GM12878 (cell line): ENCODE measurements at regions not wholly inside any gene's neighbourhood (a gene's known extent, or its start where the extent isn't known, plus 50 kb on each side); places are given as distances from the start of the nearest gene placed in this dataset.

Source experiments
- ATAC-seq: fragments of 200-7000 bp; cut with Tn5 transposase; 3 replicates; pipeline ENCODE4 v1.9.1; 2020; ENCODE audit warnings: mild to moderate bottlenecking, moderate library complexity
- BruUV-seq: library from RNA; stranded (reverse); fragments of 400-500 nt; replicated peaks from 2 replicates; lab custom pipeline; 2021; lab: Mats Ljungman, UMichigan
- CTCF ChIA-PET: fragments of 300-600 bp; sonication (Branson Sonifier 250); formaldehyde crosslinking; extraction: SDS; loops from one replicate; lab custom pipeline; 2021; ENCODE audit warnings: inconsistent platforms; lab: Yijun Ruan, JAX
- POLR2A ChIA-PET: fragments of 350-600 bp; formaldehyde crosslinking; extraction: SDS; loops from one replicate; lab custom pipeline; 2021; ENCODE audit warnings: inconsistent platforms; lab: Charles Lee
- RAD21 ChIA-PET: fragments of 300-600 bp; sonication (Branson Sonifier 250); formaldehyde crosslinking; loops from one replicate; lab custom pipeline; 2023; ENCODE audit warnings: antibody characterized with exemption; ENCODE audit not compliant: unreplicated experiment; lab: Charles Lee
- SMC1A ChIA-PET: fragments of 300-600 bp; sonication (Branson Sonifier 250); formaldehyde crosslinking; loops from one replicate; lab custom pipeline; 2023; ENCODE audit not compliant: unreplicated experiment, uncharacterized antibody; lab: Charles Lee
- DNase-seq: peaks from one replicate; pipeline ENCODE4 v3.0.0-alpha.2; 2011; ENCODE audit warnings: low read depth, low spot score
- FAIRE-seq: peaks from 3 replicates; lab custom pipeline; 2011; peaks lifted over from hg19 to GRCh38; lab: Jason Lieb, UNC
- H2AFZ ChIP-seq: 2 replicates; pipeline ENCODE4 v1.6.0; 2011; ENCODE audit warnings: low read depth, low read length, control low read depth; ENCODE audit not compliant: control insufficient read depth
- H3K27ac ChIP-seq: 2 replicates; pipeline ENCODE4 v1.5.1; 2011; ENCODE audit warnings: control low read depth; ENCODE audit not compliant: control insufficient read depth, insufficient read depth
- H3K27me3 ChIP-seq, 2 experiments: replicated peaks in 1 of 2; 2 replicates each; pipeline versions ENCODE4 v1.6.0 to v1.6.1; 2011; ENCODE audit warnings: low read length in 1 of 2; ENCODE audit not compliant: control insufficient read depth in 2 of 2, insufficient read depth in 2 of 2
- H3K36me3 ChIP-seq, 2 experiments: 2 replicates each; pipeline ENCODE4 v1.5.1; 2011; ENCODE audit warnings: low read length in 1 of 2; ENCODE audit not compliant: control insufficient read depth in 2 of 2, insufficient read depth in 2 of 2
- H3K4me1 ChIP-seq: 2 replicates; pipeline ENCODE4 v1.6.1; 2011; ENCODE audit warnings: mild to moderate bottlenecking, low read length, moderate library complexity, mixed read lengths; ENCODE audit not compliant: control insufficient read depth, insufficient read depth
- H3K4me2 ChIP-seq: 2 replicates; pipeline ENCODE4 v1.6.0; 2011; ENCODE audit warnings: control low read depth; ENCODE audit not compliant: control insufficient read depth, insufficient read depth
- H3K4me3 ChIP-seq: fragments of 200-600 bp; sonication (generic); 2 replicates; pipeline ENCODE4 v1.5.1; 2016
- H3K79me2 ChIP-seq: 2 replicates; pipeline ENCODE4 v1.6.0; 2011; ENCODE audit warnings: low read length; ENCODE audit not compliant: control insufficient read depth, insufficient read depth
- H3K9ac ChIP-seq: 2 replicates; pipeline ENCODE4 v1.8.0; 2011; ENCODE audit warnings: low read length, control low read depth, mixed read lengths; ENCODE audit not compliant: control insufficient read depth, insufficient read depth
- H3K9me3 ChIP-seq: replicated peaks from 3 replicates; pipeline ENCODE4 v1.5.1; 2011; ENCODE audit warnings: mild to moderate bottlenecking, low read length; ENCODE audit not compliant: control insufficient read depth, insufficient read depth
- H4K20me1 ChIP-seq: 2 replicates; pipeline ENCODE4 v1.6.0; 2011; ENCODE audit not compliant: control insufficient read depth, insufficient read depth
- BRCA1 ChIP-seq: IDR thresholded peaks from 2 replicates; pipeline ENCODE4 v1.6.1; 2011; ENCODE audit warnings: low read depth, low read length, improper control_type of control experiment
- CBX3 ChIP-seq: fragments of 200-600 bp; sonication (generic); IDR thresholded peaks from 2 replicates; pipeline ENCODE4 v1.6.1; 2016; ENCODE audit warnings: low read depth, borderline replicate concordance
- EGR1 ChIP-seq, 2 experiments: IDR thresholded peaks; 1 replicate in 1 of 2; 2 replicates in 1 of 2; pipeline ENCODE4 v1.6.1; 2011 to 2012; ENCODE audit warnings: low read depth in 2 of 2, low read length in 2 of 2, borderline replicate concordance in 1 of 2, mild to moderate bottlenecking in 1 of 2, moderate library complexity in 1 of 2
- ETV6 ChIP-seq, 2 experiments: fragments of 450-650 bp in 1 of 2; IDR thresholded peaks in 1 of 2; conservative IDR thresholded peaks in 1 of 2; 2 replicates each; pipeline ENCODE4 v1.6.1; 2014; ENCODE audit warnings: antibody characterized with exemption in 1 of 2, borderline replicate concordance in 1 of 2, low read depth in 1 of 2, mild to moderate bottlenecking in 1 of 2, moderate library complexity in 1 of 2
- MLLT1 ChIP-seq: fragments of 450-650 bp; IDR thresholded peaks from 2 replicates; pipeline ENCODE4 v1.6.1; 2016; ENCODE audit warnings: mild to moderate bottlenecking
- NFIC ChIP-seq: IDR thresholded peaks from 2 replicates; pipeline ENCODE4 v1.6.1; 2012; ENCODE audit warnings: low read depth, mild to moderate bottlenecking, inconsistent platforms, low read length, moderate library complexity
- NFXL1 ChIP-seq: fragments of 450-650 bp; IDR thresholded peaks from 2 replicates; pipeline ENCODE4 v1.6.1; 2017; ENCODE audit warnings: antibody characterized with exemption, mild to moderate bottlenecking, borderline replicate concordance
- PML ChIP-seq: IDR thresholded peaks from 2 replicates; pipeline ENCODE4 v1.6.1; 2012; ENCODE audit warnings: low read length, inconsistent platforms
- POU2F2 ChIP-seq: IDR thresholded peaks from 3 replicates; pipeline ENCODE4 v1.6.1; 2011; ENCODE audit warnings: low read depth, mild to moderate bottlenecking, low read length, borderline replicate concordance
- RELA ChIP-seq: fragments of 450-650 bp; IDR thresholded peaks from 2 replicates; pipeline ENCODE4 v1.8.0; 2014; ENCODE audit warnings: borderline replicate concordance; ENCODE audit not compliant: partially characterized antibody
- RELB ChIP-seq: fragments of 450-650 bp; IDR thresholded peaks from 2 replicates; pipeline ENCODE4 v1.6.1; 2017; ENCODE audit warnings: low read depth, mild to moderate bottlenecking, moderate library complexity
- TBL1XR1 ChIP-seq: IDR thresholded peaks from 2 replicates; pipeline ENCODE4 v1.6.1; 2012; ENCODE audit warnings: low read depth, low read length, improper control_type of control experiment
- YBX1 ChIP-seq: fragments of 450-650 bp; IDR thresholded peaks from 2 replicates; pipeline ENCODE4 v1.6.1; 2016; ENCODE audit warnings: antibody characterized with exemption
- ZBTB11 ChIP-seq: fragments of 450-650 bp; formaldehyde crosslinking; IDR thresholded peaks from 2 replicates; pipeline ENCODE4 v1.5.0; 2022; ENCODE audit warnings: mild to moderate bottlenecking, missing genetic modification characterization
- in situ Hi-C: fragments of 300-500 bp; cut with MboI; formaldehyde crosslinking; loops from 9 replicates; pipeline ENCODE4 v1.14.3; 2018; ENCODE audit warnings: mixed read lengths
- intact Hi-C: fragments of 100-400 bp; cut with micrococcal nuclease; formaldehyde crosslinking; loops from one replicate; pipeline ENCODE4 v1.14.2; 2022; ENCODE audit not compliant: unreplicated experiment
- TF ChIP-seq, protein P1 (sequence below): fragments of 450-650 bp; IDR thresholded peaks from 2 replicates; pipeline ENCODE4 v1.6.1; 2018; ENCODE audit warnings: mild to moderate bottlenecking, low read depth, moderate library complexity; ENCODE audit not compliant: partially characterized antibody

DNA sequence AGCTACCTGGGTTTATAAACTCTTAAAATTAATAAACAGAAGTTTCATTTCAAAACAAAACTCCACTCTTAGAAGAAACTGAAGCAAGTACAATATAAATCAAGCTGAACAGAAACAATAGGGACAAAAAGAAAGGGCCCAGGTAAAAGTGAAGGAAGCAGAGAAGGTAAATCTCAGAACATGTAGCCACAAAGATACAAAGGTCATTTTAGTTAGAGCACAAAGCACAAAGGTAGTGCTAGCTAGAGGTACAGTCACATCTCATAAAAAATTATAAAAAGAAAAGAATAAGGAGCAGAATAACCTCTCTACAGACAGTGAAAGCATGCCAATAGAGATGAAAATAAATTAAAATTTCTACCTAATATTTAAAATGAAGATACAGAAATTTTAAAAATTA, 90.4 kb upstream of the C5orf63 start:
- Histone ChIP-seq H4K20me1 (no peaks in the 10 kb centered on the region), H3K27me3 (no peaks in the 10 kb centered on the region), H3K27ac (no peak overlapping the region), H3K36me3 (no peaks in the 10 kb centered on the region), H2AFZ (no peak overlapping the region), H3K4me1 (no peaks in the 10 kb centered on the region), H3K4me3 (no peak overlapping the region), H3K4me2 (no peak overlapping the region), H3K9ac (no peak overlapping the region), H3K9me3 (no peaks in the 10 kb centered on the region; the same call in 2 of the 3 replicates), H3K79me2 (no peaks in the 10 kb centered on the region)
- ATAC-seq (no peak), DNase-seq (no peak), FAIRE-seq (no peak)
- RAD21 ChIA-PET, result no interaction called here
- in situ Hi-C loops, result no loop called here
- TF ChIP-seq RELB, result no peak
- TF ChIP-seq, protein P1, sequence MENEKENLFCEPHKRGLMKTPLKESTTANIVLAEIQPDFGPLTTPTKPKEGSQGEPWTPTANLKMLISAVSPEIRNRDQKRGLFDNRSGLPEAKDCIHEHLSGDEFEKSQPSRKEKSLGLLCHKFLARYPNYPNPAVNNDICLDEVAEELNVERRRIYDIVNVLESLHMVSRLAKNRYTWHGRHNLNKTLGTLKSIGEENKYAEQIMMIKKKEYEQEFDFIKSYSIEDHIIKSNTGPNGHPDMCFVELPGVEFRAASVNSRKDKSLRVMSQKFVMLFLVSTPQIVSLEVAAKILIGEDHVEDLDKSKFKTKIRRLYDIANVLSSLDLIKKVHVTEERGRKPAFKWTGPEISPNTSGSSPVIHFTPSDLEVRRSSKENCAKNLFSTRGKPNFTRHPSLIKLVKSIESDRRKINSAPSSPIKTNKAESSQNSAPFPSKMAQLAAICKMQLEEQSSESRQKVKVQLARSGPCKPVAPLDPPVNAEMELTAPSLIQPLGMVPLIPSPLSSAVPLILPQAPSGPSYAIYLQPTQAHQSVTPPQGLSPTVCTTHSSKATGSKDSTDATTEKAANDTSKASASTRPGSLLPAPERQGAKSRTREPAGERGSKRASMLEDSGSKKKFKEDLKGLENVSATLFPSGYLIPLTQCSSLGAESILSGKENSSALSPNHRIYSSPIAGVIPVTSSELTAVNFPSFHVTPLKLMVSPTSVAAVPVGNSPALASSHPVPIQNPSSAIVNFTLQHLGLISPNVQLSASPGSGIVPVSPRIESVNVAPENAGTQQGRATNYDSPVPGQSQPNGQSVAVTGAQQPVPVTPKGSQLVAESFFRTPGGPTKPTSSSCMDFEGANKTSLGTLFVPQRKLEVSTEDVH, result no peak
- no peak for TF ChIP-seq EGR1 (IDR thresholded peaks at IDR 0.05; ENCODE audit: borderline replicate concordance in 1 of 2, low read depth in 2 of 2, low read length in 2 of 2)
- no peak for TF ChIP-seq NFIC
- no peak for TF ChIP-seq ETV6 (conservative IDR thresholded peaks at IDR 0.05 in 1 of 2, IDR thresholded peaks at IDR 0.05 in 1 of 2; ENCODE audit: borderline replicate concordance in 1 of 2, low read depth in 1 of 2)
- TF ChIP-seq NFXL1, result no peak
- no peak for TF ChIP-seq ZBTB11 (CRISPR knock-in tag)
- no peak for TF ChIP-seq CBX3
- no peak for TF ChIP-seq TBL1XR1
- TF ChIP-seq BRCA1, result no peak
- TF ChIP-seq POU2F2, result no peak
- no peak for TF ChIP-seq MLLT1
- no peak for TF ChIP-seq RELA
- TF ChIP-seq PML, result no peak
- no peak for TF ChIP-seq YBX1
- SMC1A ChIA-PET, result no interaction called here
- POLR2A ChIA-PET, result no interaction called here
- CTCF ChIA-PET, result no interaction called here
- intact Hi-C loops, result no loop called here
- BruUV-seq, result no TSS peak
